Psoas muscle (tissue), 7 donors: ENCODE measurements at regions not wholly inside any gene's neighbourhood (a gene's known extent, or its start where the extent isn't known, plus 50 kb on each side); places are given as distances from the start of the nearest gene placed in this dataset.

ENCODE experiments used
- ATAC-seq, 4 donors: fragments of 200-7000 bp; cut with Tn5 transposase; one replicate each; pipeline ENCODE4 v1.9.1; 2020; ENCODE audit warnings: moderate library complexity in 3 of 4, mild to moderate bottlenecking in 2 of 4
- DNase-seq, 2 donors: peaks; one replicate each; pipeline ENCODE4 v3.0.0-alpha.2; 2020
- H3K27ac ChIP-seq: fragments of 200-600 bp; one replicate; pipeline ENCODE4 v1.8.0; 2022
- H3K27me3 ChIP-seq, 3 donors: fragments of 200-600 bp in 1 of 3; one replicate each; pipeline versions ENCODE4 v1.6.1 to v1.8.0; 2013 to 2022; ENCODE audit warnings: low read length in 2 of 3, mild to moderate bottlenecking in 2 of 3, moderate library complexity in 1 of 3; ENCODE audit not compliant: insufficient read depth in 3 of 3
- H3K36me3 ChIP-seq, 2 donors: fragments of 200-600 bp in 1 of 2; one replicate each; pipeline versions ENCODE4 v1.6.1 to v1.8.0; 2013 to 2022; ENCODE audit warnings: low read depth in 1 of 2, mild to moderate bottlenecking in 1 of 2, moderate library complexity in 1 of 2; ENCODE audit not compliant: insufficient read depth in 1 of 2
- H3K4me1 ChIP-seq: fragments of 200-600 bp; one replicate; pipeline ENCODE4 v1.8.0; 2022
- H3K4me3 ChIP-seq: fragments of 200-600 bp; one replicate; pipeline ENCODE4 v1.8.0; 2022; ENCODE audit warnings: mild to moderate bottlenecking
- H3K9me3 ChIP-seq: fragments of 200-600 bp; one replicate; pipeline ENCODE4 v1.8.0; 2022
- WGBS, 3 donors: extraction: QIAGEN DNeasy Blood & Tissue Kit; methylation state at CpG; one replicate each; pipeline versions ENCODE4 v1.1.6 to v1.1.7; 2013; 5-methylcytosine and 5-hydroxymethylcytosine counted together
- intact Hi-C, 2 donors: fragments of 100-400 bp; cut with DNase I; formaldehyde crosslinking; loops; one replicate each; pipeline versions ENCODE4 v1.11.0 to v1.14.2; 2022
- TF ChIP-seq, protein P1 (sequence below): fragments of 200-600 bp; IDR thresholded peaks from one replicate; pipeline ENCODE4 v1.8.0; 2022; ENCODE audit warnings: antibody characterized with exemption
- donor health status: healthy with polysubstance abuse.
- donor health status: DM: no; HTN: no; CAD: no; lungs with moderate emphysema.
- donor health status: Bipolar disorder and iron deficiency.
- donor health status: healthy.
- donor health status: DM: yes; HTN: yes; CAD: no.
- donor health status: DM: no; HTN: no; CAD: no.
- donor health status: DM: yes; HTN: yes; CAD: no.

DNA sequence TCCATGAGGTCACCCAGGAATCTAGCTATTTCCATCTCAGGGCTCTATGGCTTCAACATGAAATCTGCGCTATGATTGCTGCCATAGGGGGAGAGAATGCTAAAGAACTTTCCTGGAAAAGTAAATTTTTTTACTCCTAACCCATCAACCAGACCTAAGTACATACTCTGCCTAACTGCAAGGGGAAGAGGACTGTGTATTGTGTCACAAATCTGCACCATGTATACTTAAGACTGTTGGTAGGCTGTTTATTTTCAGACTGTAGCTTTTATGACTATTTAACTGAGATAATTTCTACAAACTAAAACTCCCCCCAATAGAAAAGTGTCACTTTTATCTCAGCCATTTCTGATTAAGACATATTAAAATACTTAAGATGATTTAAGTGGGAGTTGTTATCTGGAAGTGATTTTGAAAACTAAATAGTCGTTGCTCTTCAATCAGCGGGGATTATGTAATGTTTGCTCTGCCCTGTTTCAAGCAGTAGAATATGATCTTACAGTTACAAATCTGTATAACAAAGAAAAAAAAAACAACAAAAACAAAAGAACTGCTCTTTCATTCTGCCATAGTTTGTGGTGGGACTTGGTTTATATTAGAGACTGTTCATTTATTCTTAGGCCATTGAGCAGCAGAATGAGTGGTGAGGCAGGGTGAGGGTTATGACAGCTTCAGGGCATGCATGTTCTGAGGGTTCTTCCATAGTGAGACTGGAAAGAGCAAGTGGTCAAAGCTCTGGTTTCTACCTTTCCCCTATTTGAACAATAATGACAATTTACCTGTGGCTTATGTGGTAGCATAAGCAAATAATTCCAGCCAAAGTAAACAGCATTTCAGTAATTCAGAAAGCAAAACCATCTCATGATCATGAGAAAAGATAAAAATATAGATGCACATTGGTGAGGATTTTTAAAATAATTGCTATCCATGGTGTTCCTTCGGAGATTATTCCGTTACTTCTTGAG lies 126.3 kb upstream of the CEP162 start:
- Histone ChIP-seq H3K36me3 (no peaks in the 10 kb centered on the region), H3K27ac (no peak overlapping the region), H3K27me3 (no peaks in the 10 kb centered on the region), H3K4me3 (no peak overlapping the region), H3K4me1 (no peaks in the 10 kb centered on the region), H3K9me3 (no peaks in the 10 kb centered on the region)
- ATAC-seq (no peak), DNase-seq (no peak)
- TF ChIP-seq, protein P1, sequence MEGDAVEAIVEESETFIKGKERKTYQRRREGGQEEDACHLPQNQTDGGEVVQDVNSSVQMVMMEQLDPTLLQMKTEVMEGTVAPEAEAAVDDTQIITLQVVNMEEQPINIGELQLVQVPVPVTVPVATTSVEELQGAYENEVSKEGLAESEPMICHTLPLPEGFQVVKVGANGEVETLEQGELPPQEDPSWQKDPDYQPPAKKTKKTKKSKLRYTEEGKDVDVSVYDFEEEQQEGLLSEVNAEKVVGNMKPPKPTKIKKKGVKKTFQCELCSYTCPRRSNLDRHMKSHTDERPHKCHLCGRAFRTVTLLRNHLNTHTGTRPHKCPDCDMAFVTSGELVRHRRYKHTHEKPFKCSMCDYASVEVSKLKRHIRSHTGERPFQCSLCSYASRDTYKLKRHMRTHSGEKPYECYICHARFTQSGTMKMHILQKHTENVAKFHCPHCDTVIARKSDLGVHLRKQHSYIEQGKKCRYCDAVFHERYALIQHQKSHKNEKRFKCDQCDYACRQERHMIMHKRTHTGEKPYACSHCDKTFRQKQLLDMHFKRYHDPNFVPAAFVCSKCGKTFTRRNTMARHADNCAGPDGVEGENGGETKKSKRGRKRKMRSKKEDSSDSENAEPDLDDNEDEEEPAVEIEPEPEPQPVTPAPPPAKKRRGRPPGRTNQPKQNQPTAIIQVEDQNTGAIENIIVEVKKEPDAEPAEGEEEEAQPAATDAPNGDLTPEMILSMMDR = no peak
- 78 to 91% (median 80%) methylated on average over 5 of the region's 5 CpGs for WGBS, 3 donors
- intact Hi-C loops = no loop called here

DNA sequence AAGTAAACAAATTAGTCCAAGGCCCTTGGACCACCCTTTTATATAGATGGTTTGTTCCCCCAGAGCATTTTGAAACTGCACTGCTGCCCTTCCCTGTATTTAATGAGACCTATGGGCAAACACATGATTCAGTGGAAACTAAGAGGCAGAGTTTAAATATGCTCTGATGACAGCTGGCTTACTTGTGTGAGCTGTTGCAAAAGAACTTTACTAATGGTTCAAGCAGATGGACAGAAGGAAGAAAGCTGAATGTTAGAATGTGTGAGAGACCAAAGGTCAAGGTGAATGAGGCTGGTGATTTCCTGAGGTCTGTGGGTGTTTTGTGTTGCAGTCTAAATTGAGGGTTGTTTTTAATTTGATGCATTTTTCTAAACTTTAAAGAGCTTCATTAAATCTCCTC lies 123.0 kb upstream of the CEP162 start:
- Histone ChIP-seq H3K27ac (no peak overlapping the region), H3K9me3 (no peaks in the 10 kb centered on the region), H3K4me3 (no peak overlapping the region), H3K27me3 (no peaks in the 10 kb centered on the region), H3K36me3 (no peaks in the 10 kb centered on the region), H3K4me1 (no peaks in the 10 kb centered on the region)
- DNase-seq (no peak), ATAC-seq (no peak)
- TF ChIP-seq, protein P1 = no peak
- intact Hi-C loops = no loop called here

DNA sequence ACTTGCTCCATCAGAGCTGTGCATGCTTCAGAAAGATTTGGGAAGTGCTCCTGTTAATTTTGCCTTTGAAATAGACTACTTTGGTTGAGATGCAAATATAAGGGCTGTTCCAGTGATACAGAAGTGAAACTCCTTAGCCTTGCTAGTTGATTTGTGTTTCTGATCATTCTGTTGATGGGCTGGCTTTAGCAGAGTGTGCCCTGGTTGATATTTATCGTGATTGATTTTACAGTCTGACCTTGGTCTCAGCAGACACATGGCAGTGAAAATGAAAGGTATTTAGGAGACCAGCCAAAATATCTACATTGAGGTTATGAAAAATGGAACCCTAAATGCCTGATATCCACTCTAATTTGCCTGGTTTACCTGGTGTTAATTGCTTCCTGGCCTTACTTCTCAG lies 122.1 kb upstream of the CEP162 start:
- TF ChIP-seq, protein P1 = no peak
- ATAC-seq (no peak), DNase-seq (no peak)
- Histone ChIP-seq H3K27ac (no peak overlapping the region), H3K9me3 (no peaks in the 10 kb centered on the region), H3K27me3 (no peaks in the 10 kb centered on the region), H3K4me1 (no peaks in the 10 kb centered on the region), H3K36me3 (no peaks in the 10 kb centered on the region), H3K4me3 (no peak overlapping the region)
- intact Hi-C loops = no loop called here
- 56 to 68% (median 65%) methylated on average over 1 of the region's 1 CpG for WGBS, 3 donors

DNA sequence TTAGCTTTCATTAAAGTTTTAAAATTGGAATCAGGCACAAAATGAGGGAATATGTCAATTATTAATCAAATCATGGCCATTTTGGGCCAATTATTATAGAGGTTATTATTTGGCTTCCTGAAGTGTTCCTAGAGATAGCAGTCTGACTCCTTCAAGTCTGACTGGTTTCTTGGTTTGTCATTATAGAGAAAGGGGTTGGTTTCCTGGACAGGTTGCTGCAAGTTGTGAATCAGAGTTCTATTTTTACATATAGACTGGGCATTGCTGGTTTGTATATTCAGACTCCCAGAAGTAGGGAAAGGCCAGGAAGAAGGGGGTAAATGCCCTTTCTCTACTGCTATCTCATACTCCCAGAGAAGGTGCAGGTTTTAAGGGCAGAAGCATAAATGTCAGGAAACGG lies 121.4 kb upstream of the CEP162 start:
- Histone ChIP-seq H3K36me3 (no peaks in the 10 kb centered on the region), H3K4me3 (no peak overlapping the region), H3K9me3 (no peaks in the 10 kb centered on the region), H3K4me1 (no peaks in the 10 kb centered on the region), H3K27me3 (no peaks in the 10 kb centered on the region), H3K27ac (no peak overlapping the region)
- WGBS, 3 donors = 71 to 79% (median 73%) methylated on average over 1 of the region's 1 CpG
- intact Hi-C loops = no loop called here
- ATAC-seq = no peak
- TF ChIP-seq, protein P1 = no peak
- no peak for DNase-seq

DNA sequence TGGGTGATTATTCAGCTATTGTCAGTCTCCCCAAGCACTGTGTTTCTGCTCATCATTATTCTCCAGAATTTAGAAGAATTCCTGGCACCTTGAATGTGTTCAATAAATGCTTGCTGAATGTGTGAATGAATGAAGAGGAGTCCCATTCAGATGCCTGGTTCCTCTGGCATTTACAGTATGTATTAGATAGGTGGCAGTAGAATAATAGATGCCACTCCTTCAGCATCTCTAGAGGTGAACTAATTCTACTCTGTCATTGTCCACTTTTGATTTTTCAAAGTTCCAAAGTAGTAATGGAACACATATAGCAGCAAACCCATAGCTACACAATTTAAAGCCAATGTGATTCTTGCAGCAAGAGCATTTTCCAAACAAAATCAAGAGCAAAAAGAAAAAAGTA lies 118.9 kb upstream of the CEP162 start:
- no peak overlapping the region for H3K27ac ChIP-seq

More for the DNA sequence above, 118.9 kb upstream of the CEP162 start:
- intact Hi-C loops = no loop called here
- DNase-seq (no peak), ATAC-seq (no peak)
- Histone ChIP-seq H3K4me3 (no peak overlapping the region), H3K9me3 (no peaks in the 10 kb centered on the region), H3K27me3 (no peaks in the 10 kb centered on the region), H3K36me3 (no peaks in the 10 kb centered on the region), H3K4me1 (no peaks in the 10 kb centered on the region)
- TF ChIP-seq, protein P1 = no peak
